DOHH2 (cell line): ENCODE measurements at regions not wholly inside any gene's neighbourhood (a gene's known extent, or its start where the extent isn't known, plus 50 kb on each side); places are given as distances from the start of the nearest gene placed in this dataset.

Experiments used
- H3F3A ChIP-seq: fragments of 200-600 bp; sonication (generic), shearing (Covaris generic); 2 replicates; pipeline ENCODE4 v1.6.0; 2016; ENCODE audit warnings: antibody characterized with exemption, mild to moderate bottlenecking; ENCODE audit not compliant: control insufficient read depth, insufficient read depth
- H3K27ac ChIP-seq: fragments of 200-600 bp; sonication (generic); 2 replicates; pipeline ENCODE4 v1.5.1; 2014; ENCODE audit warnings: low read depth, mild to moderate bottlenecking, low read length, moderate library complexity
- H3K27me3 ChIP-seq: fragments of 200-600 bp; sonication (generic); 2 replicates; pipeline ENCODE4 v1.6.1; 2014; ENCODE audit warnings: mild to moderate bottlenecking, low read length, mixed read lengths; ENCODE audit not compliant: control insufficient read depth
- H3K36me3 ChIP-seq: fragments of 200-600 bp; sonication (generic); 2 replicates; pipeline ENCODE4 v1.6.1; 2014; ENCODE audit warnings: mild to moderate bottlenecking, low read length, moderate library complexity, mixed read lengths; ENCODE audit not compliant: control insufficient read depth
- H3K4me1 ChIP-seq: fragments of 200-600 bp; sonication (generic); 2 replicates; pipeline ENCODE4 v1.6.1; 2014; ENCODE audit warnings: mild to moderate bottlenecking, low read length, mixed read lengths; ENCODE audit not compliant: control insufficient read depth
- H3K4me2 ChIP-seq: fragments of 200-600 bp; sonication (generic); 2 replicates; pipeline ENCODE4 v1.6.0; 2014; ENCODE audit warnings: mild to moderate bottlenecking, low read length, moderate library complexity
- H3K4me3 ChIP-seq: fragments of 200-600 bp; sonication (generic); 2 replicates; pipeline ENCODE4 v1.5.1; 2014; ENCODE audit warnings: mild to moderate bottlenecking, low read length, mixed read lengths
- H3K79me2 ChIP-seq: fragments of 200-600 bp; sonication (generic); 2 replicates; pipeline ENCODE4 v1.6.1; 2014; ENCODE audit warnings: mild to moderate bottlenecking, low read length, mixed read lengths; ENCODE audit not compliant: control insufficient read depth
- H3K9me2 ChIP-seq: fragments of 200-600 bp; sonication (generic); replicated peaks from 2 replicates; pipeline ENCODE4 v1.6.1; 2014; ENCODE audit warnings: mild to moderate bottlenecking, low read length, mixed read lengths; ENCODE audit not compliant: control insufficient read depth
- H3K9me3 ChIP-seq: fragments of 200-600 bp; sonication (generic); 2 replicates; pipeline ENCODE4 v1.6.1; 2014; ENCODE audit warnings: antibody characterized with exemption, low read length, mixed read lengths; ENCODE audit not compliant: control insufficient read depth, insufficient read depth
- H4K20me1 ChIP-seq: fragments of 200-600 bp; sonication (generic); 2 replicates; pipeline ENCODE4 v1.6.0; 2014; ENCODE audit warnings: low read depth, mild to moderate bottlenecking, antibody characterized with exemption, low read length, moderate library complexity; ENCODE audit not compliant: control insufficient read depth, insufficient read depth
- CTCF ChIP-seq: fragments of 200-600 bp; sonication (generic); IDR thresholded peaks from one replicate; pipeline ENCODE4 v1.5.1; 2014; ENCODE audit warnings: antibody characterized with exemption, mild to moderate bottlenecking, low read depth, low read length; ENCODE audit not compliant: poor library complexity, severe bottlenecking
- EZH2phosphoT487 ChIP-seq: fragments of 200-600 bp; sonication (generic); IDR thresholded peaks from 2 replicates; pipeline ENCODE4 v1.6.1; 2017; ENCODE audit warnings: borderline replicate concordance, mild to moderate bottlenecking, antibody characterized with exemption, low read length, moderate library complexity, mixed read lengths

DNA sequence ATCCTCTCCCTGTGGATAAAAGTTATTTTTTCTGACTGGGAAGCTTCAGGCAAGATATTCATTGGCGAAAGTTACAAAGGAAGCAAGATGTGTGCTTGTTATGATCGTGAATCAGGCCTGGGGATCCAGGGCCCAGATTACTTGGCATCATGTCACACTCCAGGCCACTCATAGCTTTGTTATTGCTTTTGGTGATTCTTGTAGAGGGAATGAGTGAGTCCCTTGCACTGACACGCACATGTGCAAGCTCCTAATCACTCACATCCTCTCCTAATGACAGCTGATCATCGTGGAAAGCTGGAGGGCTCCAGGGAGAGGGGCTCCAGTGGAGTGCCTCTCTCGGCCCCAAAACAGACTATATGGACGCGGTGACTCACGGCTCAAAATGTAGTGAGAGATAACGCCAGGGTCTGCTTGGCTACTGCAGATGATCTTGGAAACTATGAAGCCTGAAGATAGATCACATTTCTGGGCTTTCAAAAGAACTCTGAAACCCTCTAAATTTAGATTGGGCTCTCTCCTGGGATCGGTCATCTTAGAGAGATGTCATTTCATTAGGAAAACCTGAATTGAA lies 481.1 kb upstream of the USP24 start:
- Histone ChIP-seq H3F3A (no peaks in the 10 kb centered on the region), H3K9me3 (no peaks in the 10 kb centered on the region), H4K20me1 (no peaks in the 10 kb centered on the region), H3K79me2 (no peaks in the 10 kb centered on the region), H3K4me2 (no peak overlapping the region), H3K9me2 (no peaks in the 10 kb centered on the region), H3K36me3 (no peaks in the 10 kb centered on the region), H3K4me3 (no peak overlapping the region), H3K4me1 (no peaks in the 10 kb centered on the region), H3K27me3 (no peaks in the 10 kb centered on the region), H3K27ac (no peak overlapping the region)
- TF ChIP-seq EZH2phosphoT487 = no peak
- no peak for TF ChIP-seq CTCF

DNA sequence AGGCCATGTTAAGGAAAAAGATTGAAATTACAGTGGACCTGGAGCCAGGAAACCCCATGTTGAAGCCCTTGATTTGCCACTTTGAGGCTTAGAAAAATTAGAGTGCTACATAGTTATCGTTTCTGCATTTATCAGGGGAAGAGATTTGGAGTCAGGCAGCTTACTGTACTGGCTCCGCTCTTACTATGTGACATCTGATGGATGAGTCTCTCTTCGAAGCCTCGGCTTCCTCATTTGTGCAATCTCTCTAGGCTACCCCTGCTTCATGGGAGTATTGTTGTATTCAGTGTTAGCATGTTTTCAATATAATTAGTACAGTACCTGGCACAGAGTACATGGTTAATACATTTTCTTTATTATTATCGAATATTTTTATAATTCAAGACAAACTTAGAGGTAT lies 480.4 kb upstream of the USP24 start:
- Histone ChIP-seq H3K9me2 (no peaks in the 10 kb centered on the region), H3K4me1 (no peaks in the 10 kb centered on the region), H3K79me2 (no peaks in the 10 kb centered on the region), H3K4me3 (no peak overlapping the region), H3K27me3 (no peaks in the 10 kb centered on the region), H3F3A (no peaks in the 10 kb centered on the region), H3K27ac (no peak overlapping the region), H3K9me3 (no peaks in the 10 kb centered on the region), H4K20me1 (no peaks in the 10 kb centered on the region), H3K4me2 (no peak overlapping the region), H3K36me3 (no peaks in the 10 kb centered on the region)
- TF ChIP-seq CTCF (no peak), EZH2phosphoT487 (no peak)

- TF ChIP-seq EZH2phosphoT487 (no peak), CTCF (no peak)
- Histone ChIP-seq H3K36me3 (no peaks in the 10 kb centered on the region), H3K9me3 (no peaks in the 10 kb centered on the region), H3K4me3 (no peak overlapping the region), H4K20me1 (no peaks in the 10 kb centered on the region), H3K9me2 (no peaks in the 10 kb centered on the region), H3K4me2 (no peak overlapping the region), H3K27me3 (no peaks in the 10 kb centered on the region), H3K4me1 (no peaks in the 10 kb centered on the region), H3F3A (no peaks in the 10 kb centered on the region), H3K27ac (no peak overlapping the region), H3K79me2 (no peaks in the 10 kb centered on the region)
Observed at GRCh38 chr1:55695151-55695550, 480.0 kb upstream of the USP24 start.
